ENCODE measurements at regions not wholly inside any gene's neighbourhood (a gene's known extent, or its start where the extent isn't known, plus 50 kb on each side); places are given as distances from the start of the nearest gene placed in this dataset.
"Not testable (repeated sequence)": the region's sequence is repeated elsewhere in the genome, so short reads cannot be mapped to it uniquely, and the experiment has no call there.

DNA sequence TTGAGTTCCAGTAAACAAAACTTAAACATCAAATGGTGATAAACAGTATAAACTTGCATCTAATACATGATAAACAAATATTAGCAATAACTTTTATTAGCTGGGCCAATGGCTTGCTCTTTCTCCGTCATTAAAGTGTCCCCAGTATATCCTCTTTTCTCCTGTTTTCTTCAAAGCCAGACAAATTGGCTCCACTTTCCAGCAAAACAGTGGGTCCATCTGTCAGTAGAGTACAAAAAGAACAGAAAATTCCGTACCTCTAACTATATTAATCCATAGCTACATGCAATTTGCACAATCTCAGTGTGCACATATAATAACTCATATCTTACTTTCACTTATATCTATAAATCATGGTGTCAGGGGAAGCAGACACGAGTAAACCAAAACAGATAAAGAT, 678.0 kb upstream of the SPRY2 start:
- no peak for DNase-seq (ENCODE audit: low read depth)

DNA sequence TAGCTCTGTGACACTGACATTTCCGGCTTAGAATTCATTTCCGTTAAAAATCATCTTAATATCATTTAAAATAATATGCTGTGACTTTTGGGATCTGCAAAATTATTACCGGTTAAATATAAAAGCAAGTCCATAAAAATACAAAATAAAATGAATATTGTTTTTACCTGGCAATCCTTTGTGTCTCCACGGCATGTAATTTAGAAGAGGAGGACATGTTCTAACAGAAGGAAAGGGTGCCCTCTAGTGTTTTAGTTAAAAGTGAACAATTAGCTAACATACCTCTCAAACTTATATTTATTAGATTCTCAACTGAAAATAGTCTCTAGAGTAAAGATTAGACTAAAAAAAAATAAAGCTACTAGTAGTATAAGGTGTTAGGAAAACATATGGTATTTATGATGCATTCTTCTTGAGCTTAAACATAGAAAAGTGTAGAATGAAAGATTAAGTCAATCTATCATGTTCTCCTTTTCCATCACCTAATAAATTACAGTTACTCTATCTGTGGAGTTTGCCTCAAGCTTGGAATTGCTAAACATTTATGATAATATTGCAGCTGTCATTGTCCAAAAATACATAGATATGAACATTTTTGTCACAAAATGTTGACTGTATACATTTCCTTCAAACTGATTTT, 676.7 kb upstream of the SPRY2 start:
- no peak for DNase-seq (ENCODE audit: low read depth)

DNA sequence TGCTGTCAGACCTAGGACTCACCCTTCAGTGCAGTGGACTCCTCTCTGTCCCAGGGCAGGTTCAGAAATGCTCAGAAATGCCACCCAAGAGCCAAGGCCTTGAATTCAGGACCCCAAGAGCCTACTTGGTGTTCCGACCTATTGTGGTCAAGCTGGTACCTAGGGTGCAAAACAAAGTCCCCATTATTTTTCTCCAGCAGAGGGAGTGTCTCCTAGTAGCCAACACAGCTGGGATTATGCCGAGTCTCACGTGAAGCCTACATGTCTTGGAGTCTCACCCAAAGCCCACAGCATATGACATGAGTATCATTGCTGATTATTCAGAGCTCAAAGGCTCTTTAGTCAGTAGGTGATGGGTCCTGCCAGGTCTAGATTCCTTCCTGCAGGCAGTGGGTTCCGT, 671.1 kb upstream of the SPRY2 start:
- DNase-seq (ENCODE audit: low read depth) = no peak

DNA sequence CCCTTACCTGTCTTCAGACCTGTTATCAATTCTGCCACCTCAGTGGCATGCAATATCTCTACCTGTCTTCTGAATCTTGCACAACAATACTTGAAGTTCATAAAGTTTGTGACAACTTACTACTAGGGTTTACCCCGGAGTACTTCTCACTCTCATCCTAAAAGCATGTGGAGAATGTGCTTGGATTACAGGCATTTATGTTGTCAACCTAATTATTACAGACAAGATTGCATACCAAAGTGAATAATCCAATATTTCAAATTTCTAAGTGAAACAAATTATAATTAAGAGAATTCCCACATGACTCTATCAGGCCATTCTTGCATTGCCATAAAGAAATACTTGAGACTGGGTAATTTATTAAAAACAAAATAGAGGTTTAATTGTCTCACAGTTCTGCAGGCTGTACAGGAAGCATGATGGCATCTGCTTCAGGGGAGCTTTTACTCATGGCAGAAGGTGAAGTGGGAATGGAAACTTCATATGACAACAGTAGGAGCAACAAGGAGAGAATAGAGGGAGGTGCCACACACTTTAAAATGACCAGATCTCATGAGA, 661.0 kb upstream of the SPRY2 start:
- DNase-seq (ENCODE audit: low read depth) = no peak

DNA sequence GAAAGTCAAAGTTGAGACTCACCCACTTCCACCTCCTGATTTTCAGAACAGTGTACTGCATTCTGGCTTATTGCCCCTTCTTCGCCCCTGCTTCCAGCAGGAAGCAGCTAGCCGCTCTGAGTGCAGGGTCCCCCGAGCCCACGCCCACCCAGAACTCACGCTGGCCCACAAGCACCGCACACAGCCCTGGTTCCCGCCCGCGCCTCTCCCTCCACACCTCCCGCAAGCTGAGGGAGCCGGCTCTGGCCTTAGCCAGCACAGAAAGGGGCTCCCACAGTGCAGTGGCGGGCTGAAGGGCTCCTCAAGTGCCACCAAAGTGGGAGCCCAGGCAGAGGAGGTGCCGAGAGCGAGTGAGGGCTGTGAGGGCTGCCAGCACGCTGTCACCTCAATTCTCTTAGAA, 657.7 kb upstream of the SPRY2 start:
- DNase-seq (ENCODE audit: low read depth) = not testable (repeated sequence)

DNA sequence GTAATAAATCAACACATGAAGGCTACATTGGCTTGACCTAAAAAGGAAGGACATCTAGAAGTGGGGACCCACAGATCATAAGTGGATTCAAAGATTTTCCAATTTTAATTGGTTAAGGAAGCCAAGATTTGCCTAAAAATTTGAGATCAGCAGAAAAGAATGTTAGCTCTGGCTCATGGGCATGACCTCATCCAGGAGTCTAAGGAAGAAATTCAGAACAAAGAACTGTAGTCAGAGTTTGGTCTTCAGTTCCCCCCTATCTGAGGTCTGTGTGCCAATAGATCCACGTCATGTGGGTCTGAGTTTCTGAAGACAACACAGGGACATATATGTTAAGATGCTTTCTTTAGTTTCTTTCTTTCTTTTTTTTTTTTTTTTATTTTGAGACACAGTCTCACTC, 648.8 kb upstream of the SPRY2 start:
- DNase-seq (ENCODE audit: low read depth) = no peak

DNA sequence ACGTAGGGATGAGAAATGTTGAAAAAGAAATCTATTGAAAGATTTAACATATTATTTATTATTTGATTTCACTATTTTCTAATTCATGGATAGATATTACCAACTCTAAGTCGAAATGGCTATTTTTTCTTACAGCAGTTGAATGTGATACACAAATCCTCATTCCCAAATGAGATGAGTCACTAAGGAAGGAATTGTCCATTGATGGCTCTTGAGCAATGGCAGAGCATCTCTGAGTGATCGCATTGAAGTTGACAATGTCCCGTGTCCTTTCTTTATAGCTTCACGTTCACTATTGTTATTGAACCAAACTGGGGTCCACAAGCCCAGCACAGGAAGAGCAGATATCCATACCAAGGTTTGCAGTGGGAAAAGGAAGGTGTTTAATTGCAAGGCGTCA, 648.3 kb upstream of the SPRY2 start:
- DNase-seq (ENCODE audit: low read depth) = no peak

DNA sequence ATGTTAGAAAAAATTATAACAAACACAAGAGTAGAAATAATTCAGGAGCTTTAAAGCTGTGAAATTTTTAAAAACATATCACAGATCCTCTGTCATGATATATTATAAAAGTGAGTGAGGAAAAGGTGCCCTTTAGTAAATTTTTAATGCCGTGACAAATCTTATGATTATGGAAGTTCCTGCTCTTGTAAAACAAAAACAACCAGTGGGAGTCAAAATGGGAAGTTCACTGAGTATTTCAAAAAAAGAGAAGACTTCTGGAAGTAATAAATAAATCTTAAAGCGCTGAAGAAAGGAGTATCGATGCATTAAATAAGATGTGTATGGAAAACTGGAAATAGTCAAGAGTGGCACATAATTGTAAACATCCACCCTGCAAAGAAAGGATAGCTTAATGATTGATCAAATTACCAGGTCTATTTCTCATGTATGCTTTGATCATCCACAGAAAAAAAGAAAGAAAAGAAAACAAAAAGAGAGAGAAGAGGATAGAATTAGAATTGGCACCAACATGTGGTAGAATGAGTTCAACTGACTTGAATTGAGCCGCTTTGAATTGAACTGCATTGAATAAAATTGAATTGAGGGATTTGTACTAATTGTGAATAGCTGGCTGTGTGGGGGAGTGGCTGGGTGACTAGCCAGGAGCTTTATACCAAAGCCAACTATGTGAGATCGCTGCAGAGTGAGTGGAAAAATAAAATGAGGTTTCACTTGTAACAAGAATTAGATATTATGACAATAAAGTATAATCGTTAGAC, 647.6 kb upstream of the SPRY2 start:
- no peak for DNase-seq (ENCODE audit: low read depth)

DNA sequence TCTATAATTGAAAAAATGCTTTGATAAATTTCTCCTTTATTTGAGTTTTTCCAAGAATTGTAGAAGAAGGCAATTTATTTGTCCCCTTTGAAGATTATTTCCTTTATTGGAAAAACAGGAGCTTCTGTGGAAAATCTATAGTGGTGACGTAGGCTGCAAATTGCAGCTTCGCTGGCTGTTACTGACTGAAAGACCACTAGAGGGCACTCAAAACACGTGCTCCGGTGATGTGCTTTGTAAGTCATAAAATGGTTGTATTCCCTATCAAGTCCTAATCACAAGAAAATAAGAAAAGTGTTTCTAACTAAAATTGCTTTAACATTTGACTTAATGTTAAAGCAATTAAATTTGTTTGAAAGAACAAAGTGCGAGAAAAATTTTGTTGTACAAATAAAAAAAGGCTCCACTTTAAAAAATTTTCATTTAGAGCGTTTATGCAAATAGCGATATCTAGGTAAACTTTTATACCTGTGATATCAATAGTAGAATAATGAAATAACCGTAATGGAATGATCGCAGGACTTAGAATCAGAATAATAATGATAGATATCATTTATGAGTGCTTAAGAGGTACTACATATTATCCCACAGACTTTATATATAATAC, 638.2 kb upstream of the SPRY2 start:
- DNase-seq (ENCODE audit: low read depth) = no peak

DNA sequence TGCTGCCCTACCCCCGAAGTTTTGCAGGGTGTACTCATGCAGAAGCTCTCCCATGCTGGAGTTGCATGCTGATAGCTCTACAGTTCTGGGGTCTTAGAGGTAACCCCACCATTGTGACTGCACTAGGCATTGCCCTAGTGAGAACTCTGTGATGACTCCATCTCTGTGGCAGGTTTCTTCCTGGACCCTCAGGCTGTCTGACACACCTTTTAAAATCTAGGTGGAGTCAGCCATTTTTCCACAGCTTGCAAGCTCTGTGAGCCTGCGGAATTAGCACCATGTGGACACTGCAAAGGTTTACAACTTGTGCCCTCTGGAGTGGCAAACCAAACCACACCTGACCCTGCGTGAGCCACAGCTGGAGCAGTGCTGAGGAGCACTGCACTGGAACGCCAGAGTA, 636.2 kb upstream of the SPRY2 start:
- DNase-seq (ENCODE audit: low read depth) = no peak

DNA sequence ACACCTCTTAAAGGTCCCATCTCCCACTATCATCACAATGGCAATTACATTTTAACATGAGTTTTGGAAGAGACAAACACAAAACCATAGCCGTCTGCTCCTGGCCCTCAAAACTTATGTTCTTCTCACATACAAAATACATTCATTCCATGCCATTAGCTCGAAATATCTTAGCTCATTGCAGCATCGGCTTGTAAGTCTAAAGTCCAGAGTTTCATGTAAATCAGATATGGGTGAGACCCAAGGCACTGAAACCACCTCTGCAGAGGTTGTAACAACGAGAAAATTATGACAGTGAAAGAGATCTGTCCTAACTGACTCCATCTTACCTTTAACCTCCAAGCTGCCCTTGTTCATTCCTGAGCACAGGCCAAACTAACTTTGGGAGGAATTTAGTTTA, 635.0 kb upstream of the SPRY2 start:
- no peak for DNase-seq (ENCODE audit: low read depth)

DNA sequence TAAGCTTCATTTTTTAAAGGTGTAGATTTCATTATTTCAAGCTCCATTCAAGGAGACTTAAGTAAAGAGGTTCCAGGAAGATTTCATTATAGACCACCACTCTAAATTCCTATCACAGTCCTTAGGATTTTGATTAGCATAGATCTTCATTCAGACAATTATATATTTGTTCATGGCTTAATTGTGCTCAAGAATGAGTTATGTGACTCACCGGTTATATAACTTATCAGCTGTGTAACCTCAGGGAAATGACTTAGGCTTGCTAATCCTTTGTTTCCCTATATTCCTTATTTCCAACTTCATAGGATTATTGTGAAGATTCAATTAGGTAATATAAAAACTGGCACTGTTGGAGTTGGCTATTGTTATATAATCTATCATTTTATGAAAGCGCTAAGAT, 632.8 kb upstream of the SPRY2 start:
- no peak for DNase-seq (ENCODE audit: low read depth)

DNA sequence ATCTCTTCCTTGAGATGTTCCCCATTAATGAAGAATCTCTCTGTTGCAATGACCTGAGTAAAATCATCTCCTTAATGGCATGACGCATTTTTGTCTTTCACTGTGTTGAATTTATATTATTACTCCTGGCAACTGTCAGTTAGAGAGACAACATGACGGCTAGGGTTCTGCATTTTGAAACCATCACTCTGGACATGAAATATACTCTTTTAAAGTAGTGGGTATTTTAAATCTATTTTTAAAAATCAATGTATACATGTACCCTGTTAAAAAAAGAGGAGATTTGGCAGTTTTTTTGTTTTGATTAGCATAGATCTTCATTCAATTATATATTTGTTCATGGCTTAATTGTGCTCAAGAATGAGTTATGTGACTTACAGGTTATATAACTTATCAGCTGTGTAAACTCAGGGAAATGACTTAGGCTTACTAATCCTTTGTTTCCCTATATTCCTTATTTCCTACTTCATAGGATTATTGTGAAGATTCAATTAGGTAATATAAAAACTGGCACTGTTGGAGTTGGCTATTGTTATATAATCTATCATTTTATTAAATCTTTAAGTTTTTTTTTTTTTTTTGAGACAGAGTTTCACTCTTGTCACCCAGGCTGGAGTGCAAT, 632.0 kb upstream of the SPRY2 start:
- DNase-seq (ENCODE audit: low read depth) = no peak

DNA sequence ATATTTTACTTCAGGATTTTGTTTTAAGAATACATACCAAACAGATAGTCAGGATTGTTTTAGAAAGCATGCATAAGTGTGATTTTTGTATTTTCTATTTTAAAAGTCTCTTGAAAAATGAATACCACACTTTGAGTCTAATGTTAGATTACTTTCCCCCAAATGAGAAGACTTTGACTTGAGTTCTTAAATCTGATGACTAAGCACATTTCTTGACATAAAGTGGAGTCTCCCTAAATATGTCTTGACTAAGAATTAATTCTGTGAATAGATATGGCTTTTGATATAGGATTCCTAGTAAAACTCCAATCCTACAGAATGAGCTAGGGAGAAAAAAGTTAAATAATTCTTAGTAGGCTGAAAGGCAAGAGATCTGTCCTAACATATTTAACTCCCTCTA, 624.2 kb upstream of the SPRY2 start:
- DNase-seq (ENCODE audit: low read depth) = no peak

DNA sequence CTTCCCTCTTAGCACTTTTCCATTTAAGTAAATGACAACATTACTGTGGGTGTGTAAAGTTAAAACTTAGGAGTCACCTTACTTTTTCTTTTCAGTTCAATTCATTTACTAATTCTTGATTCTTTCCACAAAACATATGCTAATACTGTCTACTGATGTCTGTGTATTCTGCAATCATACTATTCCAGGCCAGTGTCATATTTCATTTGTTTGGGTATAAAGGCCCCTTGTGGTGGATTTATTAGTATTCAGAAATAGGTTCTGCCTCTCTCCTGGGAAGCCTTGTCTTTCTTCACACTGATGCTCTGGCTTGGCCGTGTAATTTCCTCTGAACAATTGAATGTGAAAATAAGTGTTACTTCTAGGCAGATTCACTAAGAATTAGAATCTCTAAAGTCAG, 621.9 kb upstream of the SPRY2 start:
- no peak for DNase-seq (ENCODE audit: low read depth)

DNA sequence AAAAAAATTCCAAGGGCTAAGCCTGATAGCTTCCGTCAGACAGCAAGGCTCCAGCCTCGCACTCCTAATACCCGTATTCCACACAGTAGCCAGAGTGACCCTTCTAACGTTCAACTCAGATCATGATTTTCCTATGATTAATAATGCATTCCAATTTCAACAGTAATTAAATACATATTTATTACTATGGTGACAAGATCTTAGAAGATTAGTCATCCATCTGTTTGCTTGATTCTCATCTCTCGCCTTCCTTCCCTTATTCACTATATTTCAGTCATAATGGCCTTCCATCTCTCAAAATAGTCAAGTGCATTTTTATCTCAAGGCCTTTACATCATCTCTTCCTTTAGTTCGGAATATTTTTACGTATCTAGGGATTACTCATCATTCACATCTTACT, 621.2 kb upstream of the SPRY2 start:
- no peak for DNase-seq (ENCODE audit: low read depth)

DNA sequence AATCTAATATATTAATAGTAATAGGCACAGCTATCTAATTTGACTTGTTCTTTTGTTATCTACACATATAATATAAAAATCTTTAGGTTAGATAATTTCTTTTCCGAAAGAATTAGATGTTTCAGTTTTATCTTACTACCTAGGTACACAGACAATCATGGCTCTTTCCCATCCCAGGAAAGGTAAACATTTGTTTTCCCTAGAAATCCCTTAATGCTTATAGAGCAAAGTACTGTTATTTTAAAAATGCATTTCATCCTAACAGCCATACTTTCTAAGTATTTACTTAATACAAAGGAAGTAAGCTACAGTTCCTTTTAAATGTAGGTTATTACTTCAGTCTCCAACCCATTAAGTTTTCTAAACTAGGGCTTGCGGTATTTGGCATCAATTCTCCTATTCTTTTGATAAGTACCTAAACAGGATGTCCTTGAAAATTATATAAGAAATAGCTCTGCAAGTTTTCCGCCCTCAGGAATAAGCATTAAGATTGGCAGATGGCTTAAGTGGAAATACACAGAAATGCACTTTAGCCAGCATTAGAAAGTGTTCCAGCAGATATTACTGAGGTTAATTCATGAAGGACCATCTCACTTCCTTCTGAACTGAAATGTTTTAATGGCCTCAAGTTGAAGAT, 616.2 kb upstream of the SPRY2 start:
- no peak for DNase-seq (ENCODE audit: low read depth)

DNA sequence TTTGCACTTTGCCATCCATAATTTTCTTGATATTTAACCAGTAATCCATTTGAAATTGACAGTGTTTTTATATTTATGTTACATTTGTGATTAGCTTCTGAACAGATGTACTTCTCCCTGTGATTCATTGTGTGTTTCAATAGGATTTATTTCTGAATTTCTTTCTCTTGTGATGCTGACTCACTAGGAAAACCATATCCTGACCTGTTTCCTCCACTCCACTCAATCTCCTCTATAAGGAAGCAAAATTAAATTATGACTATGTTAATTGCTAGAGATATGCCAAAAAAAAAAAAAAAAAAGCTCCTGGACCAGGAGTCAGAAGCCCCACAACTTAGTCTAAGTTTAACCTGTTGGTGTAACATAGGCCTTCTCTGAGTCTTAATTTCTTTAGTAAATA, 614.6 kb upstream of the SPRY2 start:
- DNase-seq (ENCODE audit: low read depth) = no peak

DNA sequence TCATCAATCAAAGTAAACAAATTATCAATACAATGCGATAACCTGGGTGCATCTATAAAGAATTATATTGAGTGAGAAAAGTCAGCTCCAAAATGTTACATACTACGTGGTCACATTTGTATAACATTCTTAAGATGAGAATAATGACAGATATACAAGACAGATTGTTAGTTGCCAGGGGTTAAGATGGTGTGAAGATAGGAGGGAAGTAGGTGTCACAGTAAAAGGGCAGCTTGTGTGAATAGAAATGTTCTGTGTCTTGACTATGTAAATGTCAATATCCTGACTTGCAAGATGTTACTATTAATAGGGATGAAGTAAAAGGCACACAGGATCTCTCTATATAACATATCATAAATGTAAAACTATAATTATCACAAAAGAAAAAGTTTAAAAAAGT, 611.2 kb upstream of the SPRY2 start:
- DNase-seq (ENCODE audit: low read depth) = no peak

DNA sequence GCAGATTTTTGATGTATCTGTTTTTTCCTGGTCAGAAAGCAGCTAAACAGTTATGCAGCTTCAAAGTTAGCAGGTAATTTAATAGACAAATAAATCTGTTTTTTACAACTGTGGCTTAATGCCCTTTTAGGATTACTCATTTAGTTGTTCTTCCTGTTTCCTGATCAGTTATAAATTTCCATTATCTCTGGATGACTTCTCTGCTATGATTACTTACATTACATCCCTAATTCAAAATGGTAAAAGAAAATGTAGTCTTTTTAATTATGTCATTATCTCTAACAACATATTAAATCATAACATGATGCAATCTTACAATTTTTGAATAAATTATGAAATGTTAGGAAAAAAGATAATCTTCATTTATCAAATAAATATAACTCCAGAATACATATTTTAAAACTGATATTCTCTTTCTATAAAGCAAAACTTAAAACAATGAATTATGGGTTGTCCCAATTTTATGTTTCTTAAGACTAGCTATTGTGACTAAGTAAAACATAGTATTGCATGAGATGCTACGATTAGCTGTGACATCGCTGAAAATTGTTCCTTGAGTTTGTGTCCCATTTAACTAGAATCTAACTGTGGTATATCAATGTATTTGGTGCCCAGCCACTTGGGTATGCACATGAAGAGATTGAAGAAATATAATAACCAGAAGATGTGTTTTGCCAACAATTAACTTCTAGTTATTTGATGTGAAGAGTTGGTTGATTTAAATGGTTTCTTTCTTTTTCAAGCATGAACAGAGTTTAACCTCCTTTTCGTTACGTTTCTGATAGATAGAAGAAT, 605.3 kb upstream of the SPRY2 start:
- no peak for DNase-seq (ENCODE audit: low read depth)

DNA sequence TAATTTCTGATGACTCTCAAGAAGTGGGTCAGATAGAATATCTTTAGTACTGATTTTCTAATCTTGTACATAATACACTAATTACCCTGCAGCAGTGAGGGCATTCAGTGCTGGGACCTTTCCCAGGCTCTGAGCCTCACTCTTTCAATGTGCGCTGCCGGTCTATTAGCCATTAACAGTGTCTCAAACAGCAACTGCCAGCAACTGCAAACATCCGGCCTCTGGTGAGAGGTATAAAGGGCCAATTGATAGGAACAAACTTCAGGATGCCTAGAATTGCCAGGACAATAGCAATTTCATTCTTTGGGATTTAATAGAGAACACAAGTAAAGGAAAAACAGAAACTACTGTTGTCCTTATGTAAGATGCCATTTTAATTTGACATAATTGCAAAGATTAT, 604.4 kb upstream of the SPRY2 start:
- no peak for DNase-seq (ENCODE audit: low read depth)

DNA sequence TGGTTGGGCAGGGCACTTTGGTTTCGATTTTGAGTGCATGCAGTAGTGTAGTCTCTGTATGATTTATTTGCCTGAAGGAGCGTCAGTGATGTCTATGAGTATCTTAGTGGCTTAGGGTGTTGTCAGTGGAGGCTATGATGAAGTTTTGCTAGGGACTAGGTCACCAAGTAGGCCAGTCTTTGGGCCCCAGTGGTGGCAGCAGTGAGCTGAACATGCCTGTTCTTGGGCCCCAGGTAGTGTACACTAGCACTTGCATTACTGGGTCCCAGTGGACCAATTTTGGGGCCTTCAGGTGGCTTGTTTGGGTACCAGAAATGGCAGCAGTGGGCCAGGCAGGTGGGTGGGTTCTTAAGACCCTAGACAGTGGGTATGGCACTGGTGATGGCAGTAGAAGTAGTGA, 598.7 kb upstream of the SPRY2 start:
- no peak for DNase-seq (ENCODE audit: low read depth)
